ENCODE measurements at regions not wholly inside any gene's neighbourhood (a gene's known extent, or its start where the extent isn't known, plus 50 kb on each side); places are given as distances from the start of the nearest gene placed in this dataset.
"Not testable (repeated sequence)": the region's sequence is repeated elsewhere in the genome, so short reads cannot be mapped to it uniquely, and the experiment has no call there.

- ATAC-seq, result no peak
- DNase-seq, result no peak
- intact Hi-C loops (cut with micrococcal nuclease), result no loop called here
These were observed 100.1 kb upstream of the COL1A2 start for GRCh38 chr7:94294471-94295131.

DNA sequence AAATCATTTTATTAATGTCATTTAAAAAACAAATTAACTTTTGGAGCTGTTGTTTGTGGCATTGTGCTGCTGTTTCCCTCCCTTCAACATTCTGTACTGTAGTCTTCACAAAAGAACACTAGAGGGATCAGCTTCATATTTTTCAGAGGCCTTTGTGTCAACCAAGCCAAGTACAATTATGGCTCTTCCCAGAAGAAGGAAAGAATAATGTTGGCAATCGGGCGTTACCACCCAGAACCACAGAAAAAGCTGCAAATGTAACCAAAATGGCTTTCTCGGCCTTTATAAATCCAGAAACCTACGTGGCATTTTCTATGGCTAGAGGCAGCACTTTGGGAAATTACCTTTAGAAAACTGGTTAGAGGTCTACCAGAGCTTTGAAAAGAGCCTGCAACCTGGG lies 98.8 kb upstream of the COL1A2 start:
- DNase-seq (no peak), ATAC-seq (peak; percentile 71)
- intact Hi-C loops (cut with micrococcal nuclease), result loop anchor here (2.0 kb wide), 1 partner anchor 79 kb away; no protein-coding TSS in a partner anchor

DNA sequence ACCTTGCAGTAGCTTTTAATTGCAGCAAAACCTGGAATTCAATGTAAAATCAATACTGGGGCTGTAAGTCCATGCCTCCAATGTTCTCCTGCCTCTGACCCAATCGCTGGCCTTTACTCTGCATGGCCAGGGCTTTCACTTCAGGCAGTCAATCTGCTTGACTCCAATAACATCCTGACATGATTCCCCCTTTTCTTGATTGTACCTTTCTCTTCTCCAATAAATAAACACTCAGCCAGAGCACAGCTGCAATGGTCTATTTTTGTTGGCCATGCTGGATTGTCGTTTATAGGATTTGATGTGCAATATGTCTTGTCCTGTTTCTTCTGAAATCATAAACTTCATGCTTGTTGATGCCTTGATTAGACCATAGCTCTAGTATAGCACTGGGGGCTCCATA lies 97.8 kb upstream of the COL1A2 start:
- no peak for DNase-seq
- intact Hi-C loops (cut with micrococcal nuclease), result loop anchor here (2.0 kb wide), 1 partner anchor 78 kb away; no protein-coding TSS in a partner anchor
- ATAC-seq, result no peak

- peak; percentile 68 for DNase-seq
- peak; percentile 77 for ATAC-seq
- intact Hi-C loops (cut with micrococcal nuclease), result loop anchor here (2.0 kb wide), 1 partner anchor 77 kb away; no protein-coding TSS in a partner anchor
These were observed 97.3 kb upstream of the COL1A2 start for GRCh38 chr7:94297397-94297838.

DNA sequence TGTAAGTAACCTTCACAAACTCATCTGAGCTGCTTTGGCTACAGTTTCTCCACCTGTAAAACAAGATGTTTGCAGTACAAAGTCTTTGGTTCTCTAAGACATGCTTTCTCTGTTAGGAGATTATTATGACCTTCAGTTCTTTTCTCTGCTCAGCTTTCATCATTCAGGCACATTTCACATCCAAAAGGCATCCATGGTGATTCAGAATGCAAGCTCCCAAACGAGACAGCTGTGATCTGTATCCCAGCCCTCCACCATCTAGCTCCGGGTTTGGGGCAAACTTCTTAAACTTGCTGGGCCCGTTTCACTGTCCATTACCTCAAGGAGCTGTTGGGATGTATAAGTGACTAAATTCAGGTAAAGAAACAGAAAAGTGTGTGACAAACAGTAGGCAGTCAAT lies 95.8 kb upstream of the COL1A2 start:
- no peak for DNase-seq
- no peak for ATAC-seq
- intact Hi-C loops (cut with micrococcal nuclease), result no loop called here

GRCh38 chr7:94300176-94300835 lies 94.4 kb upstream of the COL1A2 start:
- intact Hi-C loops (cut with micrococcal nuclease), result no loop called here
- no peak for ATAC-seq
- DNase-seq, result no peak

DNA sequence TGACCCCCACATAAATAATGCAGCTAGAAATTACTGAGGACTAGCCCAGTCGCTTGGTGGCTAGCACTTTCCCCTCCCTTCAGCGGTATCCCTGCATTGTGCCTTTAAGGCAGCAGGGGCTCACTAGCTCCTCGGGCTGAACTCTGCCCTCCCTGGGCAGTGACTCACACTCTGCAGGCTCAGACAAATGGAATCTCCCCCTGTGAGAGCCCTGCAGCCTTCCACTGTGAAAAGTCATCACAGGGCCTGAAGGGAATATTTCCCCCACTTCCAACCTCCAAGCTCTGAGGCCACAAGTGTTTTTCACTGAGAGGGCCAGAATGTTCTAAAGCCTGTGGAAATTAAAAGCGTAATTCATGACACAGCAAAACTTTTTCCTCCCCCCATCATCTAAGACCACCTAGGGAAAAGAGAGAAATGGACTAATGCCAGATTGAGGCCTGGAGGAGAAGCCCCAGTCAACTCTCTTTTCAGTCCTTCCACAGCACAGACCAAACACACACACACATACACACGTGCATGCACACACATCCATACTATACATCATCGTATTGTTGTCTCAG lies 93.6 kb upstream of the COL1A2 start:
- DNase-seq (peak; percentile 71), ATAC-seq (peak; percentile 86)
- intact Hi-C loops (cut with micrococcal nuclease), result no loop called here

DNA sequence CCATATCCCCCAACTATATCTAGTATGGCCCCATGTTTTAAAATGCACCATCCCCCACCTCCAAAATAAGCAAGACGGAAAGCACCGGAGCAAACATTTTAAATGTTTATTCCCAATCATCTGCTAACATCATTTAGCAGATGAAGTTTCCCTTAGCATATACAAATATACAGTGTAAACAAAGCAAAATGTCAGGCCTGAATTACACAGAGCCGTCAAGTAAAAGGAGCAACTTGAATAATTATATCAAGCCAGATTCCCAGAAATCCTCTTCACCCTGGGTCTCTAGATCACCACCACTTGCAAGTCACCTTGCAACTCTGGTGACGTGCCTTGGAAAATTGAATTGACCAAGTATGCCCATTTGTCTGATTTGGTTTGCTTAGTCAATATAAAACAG lies 91.6 kb upstream of the COL1A2 start:
- DNase-seq, result no peak
- ATAC-seq, result no peak
- intact Hi-C loops (cut with micrococcal nuclease), result no loop called here

DNA sequence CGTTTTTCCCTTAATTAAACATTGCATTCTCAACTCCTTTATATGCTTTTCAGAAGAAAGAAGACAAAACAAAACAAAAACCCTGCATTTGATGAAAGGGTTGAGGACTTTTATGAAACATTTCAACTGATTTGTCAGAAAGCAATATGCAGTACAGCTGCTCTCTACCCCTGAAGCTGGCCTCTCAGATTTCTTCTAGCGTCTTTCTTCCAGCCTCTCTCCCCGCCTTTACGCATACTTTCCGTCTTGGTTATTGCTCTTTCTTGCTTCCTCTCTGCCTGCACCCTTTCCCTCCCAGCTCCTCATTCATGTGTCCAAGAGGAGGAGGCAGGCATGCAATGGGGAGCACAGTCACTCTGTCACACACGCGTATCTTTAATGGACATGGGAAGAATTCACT lies 91.0 kb upstream of the COL1A2 start:
- peak; percentile 60 for ATAC-seq
- intact Hi-C loops (cut with micrococcal nuclease), result no loop called here
- no peak for DNase-seq

GRCh38 chr7:94304878-94305277 lies 89.8 kb upstream of the COL1A2 start:
- intact Hi-C loops (cut with micrococcal nuclease), result no loop called here
- ATAC-seq (no peak), DNase-seq (no peak)

GRCh38 chr7:94305836-94306235 lies 88.9 kb upstream of the COL1A2 start:
- DNase-seq (no peak), ATAC-seq (no peak)
- intact Hi-C loops (cut with micrococcal nuclease), result no loop called here

DNA sequence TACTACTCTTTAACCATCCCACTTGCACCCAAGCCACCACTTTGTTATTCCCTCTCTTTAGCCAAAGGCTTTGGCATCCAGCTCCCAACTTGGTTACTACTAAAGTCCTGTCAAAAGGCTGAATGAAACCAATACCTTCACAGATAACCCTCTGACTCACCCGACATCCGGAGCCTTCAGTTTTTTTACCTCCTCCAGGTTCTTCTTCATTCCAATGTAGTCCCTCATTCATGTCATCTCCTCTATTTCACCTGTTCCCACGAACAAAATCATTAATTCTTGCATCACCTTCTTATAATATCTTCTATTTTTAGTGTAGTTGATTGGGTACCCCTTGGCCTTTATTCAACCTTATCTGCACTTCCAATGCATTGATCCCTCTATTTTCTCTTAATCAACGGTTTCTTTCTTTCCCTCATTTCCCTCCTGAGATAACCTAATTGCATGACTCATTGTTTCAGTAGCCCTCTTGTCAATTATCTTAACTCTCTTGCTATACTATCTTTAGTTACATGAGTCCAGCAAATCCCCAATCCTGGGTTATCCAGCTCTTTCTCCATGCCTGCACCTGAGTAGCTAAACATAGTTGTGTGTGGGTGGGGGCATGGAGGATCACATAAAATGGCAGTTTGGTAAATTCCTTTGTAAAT lies 87.2 kb upstream of the COL1A2 start:
- DNase-seq, result no peak
- intact Hi-C loops (cut with micrococcal nuclease), result no loop called here
- ATAC-seq, result no peak

DNA sequence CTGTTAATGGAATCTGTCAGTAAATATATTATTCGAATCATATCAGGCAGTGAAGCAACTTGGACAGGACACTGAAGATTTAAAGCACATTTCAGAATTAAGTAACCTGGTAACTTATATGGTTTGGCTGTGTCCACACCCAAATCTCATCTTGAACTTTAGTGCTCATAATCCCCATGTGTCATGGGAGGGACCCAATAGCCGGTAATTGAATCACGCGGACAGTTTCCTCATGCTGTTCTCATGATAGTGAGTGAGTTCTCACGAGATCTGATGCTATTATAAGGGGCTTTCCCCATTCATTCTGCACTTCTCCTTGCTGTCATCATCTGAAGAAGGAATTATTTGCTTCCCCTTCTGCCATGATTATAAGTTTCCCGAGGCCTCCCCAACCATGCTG lies 83.2 kb upstream of the COL1A2 start:
- intact Hi-C loops (cut with micrococcal nuclease), result no loop called here
- no peak for ATAC-seq

DNA sequence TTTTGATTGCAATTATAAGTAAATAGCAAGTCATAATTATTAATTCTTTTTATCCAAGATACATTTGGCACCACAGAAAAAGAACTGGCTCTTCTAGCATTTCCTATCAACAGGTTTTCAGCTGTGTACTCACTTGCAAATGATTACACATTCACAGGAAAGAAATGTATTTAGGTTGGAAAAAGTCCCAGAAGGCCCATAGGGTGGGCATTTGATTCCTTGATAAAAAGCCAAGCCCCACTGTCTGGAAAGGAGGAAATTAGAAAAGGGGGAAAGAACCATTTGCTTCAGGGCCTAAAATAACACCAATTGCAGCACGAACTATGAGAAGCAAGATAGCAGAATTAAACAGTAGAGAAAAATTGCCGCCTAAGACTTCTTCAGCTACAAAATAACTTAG lies 80.8 kb upstream of the COL1A2 start:
- intact Hi-C loops (cut with micrococcal nuclease), result no loop called here
- peak; percentile 45 for ATAC-seq
- no peak for DNase-seq

More for the DNA sequence above, 83.2 kb upstream of the COL1A2 start:
- DNase-seq, result no peak

DNA sequence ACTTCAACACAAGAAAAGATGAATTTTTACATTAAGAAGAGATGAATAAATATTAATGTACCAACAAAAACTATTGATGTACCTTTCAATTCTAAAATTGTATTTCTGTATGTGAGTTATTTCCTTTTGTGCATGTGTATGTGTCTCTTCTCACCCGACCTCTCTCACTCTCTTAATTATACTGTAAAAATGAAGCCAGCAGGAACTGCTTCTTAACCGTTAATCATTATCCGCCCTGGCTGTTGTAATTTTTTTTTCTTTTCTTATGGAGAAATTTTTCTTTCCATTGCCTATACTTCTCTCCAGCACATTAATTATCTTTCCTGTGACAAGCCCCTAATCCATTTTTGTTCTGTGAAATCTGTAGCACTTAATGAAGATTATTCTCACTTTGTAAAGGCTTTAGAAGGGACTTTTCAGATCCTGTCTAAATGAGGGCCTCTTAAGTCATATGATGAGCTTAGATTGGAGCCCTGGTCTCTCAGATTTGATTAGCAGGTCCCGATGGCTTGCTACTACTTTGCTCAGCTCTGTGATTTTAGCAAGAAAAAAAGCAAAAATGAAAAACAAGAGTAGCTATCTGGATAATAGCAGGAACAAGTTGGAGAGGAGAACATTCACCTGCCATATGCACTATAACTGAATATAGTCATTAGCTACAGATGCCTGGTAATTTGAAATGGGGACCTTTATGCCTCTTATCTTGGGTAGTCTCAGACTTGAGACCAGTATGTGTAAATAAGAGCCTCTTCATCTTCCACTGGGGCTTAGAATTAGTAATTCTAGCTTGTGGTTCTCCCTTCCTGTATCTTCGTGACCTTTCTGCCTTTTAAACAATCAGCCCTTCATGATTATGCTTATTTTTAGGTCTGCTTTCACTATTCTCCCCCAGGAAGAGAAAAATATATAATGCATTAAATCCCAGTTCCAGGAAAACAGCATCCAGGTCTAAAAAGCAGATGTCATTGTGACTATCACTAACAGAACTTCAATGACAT lies 80.0 kb upstream of the COL1A2 start:
- ATAC-seq, result no peak
- intact Hi-C loops (cut with micrococcal nuclease), result no loop called here

GRCh38 chr7:94321138-94321537 lies 73.6 kb upstream of the COL1A2 start:
- DNase-seq; intact Hi-C loops (cut with micrococcal nuclease); ATAC-seq: not testable (repeated sequence)

More for the DNA sequence above, 80.0 kb upstream of the COL1A2 start:
- DNase-seq, result no peak

DNA sequence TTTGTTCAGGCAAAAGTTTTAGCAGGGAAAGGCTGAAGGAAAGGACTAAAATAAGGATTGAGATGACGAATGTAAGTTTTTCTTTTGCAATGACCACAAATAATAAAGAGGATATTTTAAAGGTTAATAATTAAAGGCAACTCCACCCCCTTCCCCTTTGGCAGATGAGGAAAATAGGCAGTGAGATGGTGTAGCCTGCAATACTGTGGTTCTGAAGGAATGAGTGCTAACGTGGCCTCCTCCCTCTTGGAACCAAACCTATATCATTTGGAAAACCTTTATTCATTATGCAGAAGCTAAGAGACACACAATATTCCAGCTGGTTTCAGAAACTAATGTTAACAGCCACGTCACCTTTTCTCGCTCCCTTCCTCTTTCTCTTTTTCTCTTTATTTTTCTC lies 70.9 kb upstream of the COL1A2 start:
- ATAC-seq (peak; percentile 43), DNase-seq (no peak)
- intact Hi-C loops (cut with micrococcal nuclease), result no loop called here

DNA sequence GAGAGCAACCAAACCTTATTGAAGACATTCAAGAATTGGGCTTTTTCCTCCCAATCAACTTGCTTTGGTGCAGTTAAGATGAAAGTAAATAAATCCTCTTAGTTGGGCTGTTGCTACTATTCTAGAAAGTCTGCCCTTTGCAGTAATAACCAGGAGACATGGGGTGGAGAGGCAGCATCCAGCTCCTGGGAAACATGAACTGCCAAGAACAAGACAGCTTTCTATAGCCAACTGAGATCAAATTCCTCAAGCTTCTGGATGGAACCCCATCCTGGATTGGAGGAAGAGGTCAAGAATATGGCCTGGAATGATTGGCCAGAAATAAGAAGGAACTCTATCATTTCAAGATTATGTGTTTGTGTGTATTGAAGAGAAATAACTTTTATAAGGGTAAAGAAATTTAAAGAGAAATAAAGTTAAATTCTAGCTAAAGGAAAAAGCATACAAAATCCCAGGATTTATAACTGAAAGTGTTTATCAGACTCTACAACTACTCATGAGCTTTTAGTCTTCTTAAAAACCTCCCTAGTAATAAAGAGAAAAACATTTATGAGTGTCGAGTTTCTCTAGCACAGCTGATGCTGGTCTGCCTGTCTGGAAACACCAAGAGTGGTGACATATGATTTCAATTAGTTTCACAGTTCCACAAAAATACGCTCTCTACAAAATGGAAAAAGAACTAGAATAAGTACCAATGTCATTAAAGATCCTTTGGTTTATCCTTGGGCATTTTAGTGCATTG lies 70.1 kb upstream of the COL1A2 start:
- ATAC-seq (peak; percentile 50), DNase-seq (no peak)
- intact Hi-C loops (cut with micrococcal nuclease), result no loop called here
